GM12878 (cell line): ENCODE measurements at regions not wholly inside any gene's neighbourhood (a gene's known extent, or its start where the extent isn't known, plus 50 kb on each side); places are given as distances from the start of the nearest gene placed in this dataset.
A peak's percentile ranks its signal among the peaks of the same experiment; 100 is the strongest.

ENCODE experiments used
- ATAC-seq: fragments of 200-7000 bp; cut with Tn5 transposase; 3 replicates; pipeline ENCODE4 v1.9.1; 2020; ENCODE audit warnings: mild to moderate bottlenecking, moderate library complexity
- BruUV-seq: library from RNA; stranded (reverse); fragments of 400-500 nt; replicated peaks from 2 replicates; lab custom pipeline; 2021; lab: Mats Ljungman, UMichigan
- CTCF ChIA-PET: fragments of 300-600 bp; sonication (Branson Sonifier 250); formaldehyde crosslinking; extraction: SDS; loops from one replicate; lab custom pipeline; 2021; ENCODE audit warnings: inconsistent platforms; lab: Yijun Ruan, JAX
- POLR2A ChIA-PET: fragments of 350-600 bp; formaldehyde crosslinking; extraction: SDS; loops from one replicate; lab custom pipeline; 2021; ENCODE audit warnings: inconsistent platforms; lab: Charles Lee
- RAD21 ChIA-PET: fragments of 300-600 bp; sonication (Branson Sonifier 250); formaldehyde crosslinking; loops from one replicate; lab custom pipeline; 2023; ENCODE audit warnings: antibody characterized with exemption; ENCODE audit not compliant: unreplicated experiment; lab: Charles Lee
- SMC1A ChIA-PET: fragments of 300-600 bp; sonication (Branson Sonifier 250); formaldehyde crosslinking; loops from one replicate; lab custom pipeline; 2023; ENCODE audit not compliant: unreplicated experiment, uncharacterized antibody; lab: Charles Lee
- DNase-seq: peaks from one replicate; pipeline ENCODE4 v3.0.0-alpha.2; 2011; ENCODE audit warnings: low read depth, low spot score
- FAIRE-seq: peaks from 3 replicates; lab custom pipeline; 2011; peaks lifted over from hg19 to GRCh38; lab: Jason Lieb, UNC
- H2AFZ ChIP-seq: 2 replicates; pipeline ENCODE4 v1.6.0; 2011; ENCODE audit warnings: low read depth, low read length, control low read depth; ENCODE audit not compliant: control insufficient read depth
- H3K27ac ChIP-seq: 2 replicates; pipeline ENCODE4 v1.5.1; 2011; ENCODE audit warnings: control low read depth; ENCODE audit not compliant: control insufficient read depth, insufficient read depth
- H3K27me3 ChIP-seq, 2 experiments: replicated peaks in 1 of 2; 2 replicates each; pipeline versions ENCODE4 v1.6.0 to v1.6.1; 2011; ENCODE audit warnings: low read length in 1 of 2; ENCODE audit not compliant: control insufficient read depth in 2 of 2, insufficient read depth in 2 of 2
- H3K36me3 ChIP-seq, 2 experiments: 2 replicates each; pipeline ENCODE4 v1.5.1; 2011; ENCODE audit warnings: low read length in 1 of 2; ENCODE audit not compliant: control insufficient read depth in 2 of 2, insufficient read depth in 2 of 2
- H3K4me1 ChIP-seq: 2 replicates; pipeline ENCODE4 v1.6.1; 2011; ENCODE audit warnings: mild to moderate bottlenecking, low read length, moderate library complexity, mixed read lengths; ENCODE audit not compliant: control insufficient read depth, insufficient read depth
- H3K4me2 ChIP-seq: 2 replicates; pipeline ENCODE4 v1.6.0; 2011; ENCODE audit warnings: control low read depth; ENCODE audit not compliant: control insufficient read depth, insufficient read depth
- H3K4me3 ChIP-seq: fragments of 200-600 bp; sonication (generic); 2 replicates; pipeline ENCODE4 v1.5.1; 2016
- H3K79me2 ChIP-seq: 2 replicates; pipeline ENCODE4 v1.6.0; 2011; ENCODE audit warnings: low read length; ENCODE audit not compliant: control insufficient read depth, insufficient read depth
- H3K9ac ChIP-seq: 2 replicates; pipeline ENCODE4 v1.8.0; 2011; ENCODE audit warnings: low read length, control low read depth, mixed read lengths; ENCODE audit not compliant: control insufficient read depth, insufficient read depth
- H3K9me3 ChIP-seq: replicated peaks from 3 replicates; pipeline ENCODE4 v1.5.1; 2011; ENCODE audit warnings: mild to moderate bottlenecking, low read length; ENCODE audit not compliant: control insufficient read depth, insufficient read depth
- H4K20me1 ChIP-seq: 2 replicates; pipeline ENCODE4 v1.6.0; 2011; ENCODE audit not compliant: control insufficient read depth, insufficient read depth
- BCL11A ChIP-seq: IDR thresholded peaks from 2 replicates; pipeline ENCODE4 v1.6.1; 2011; ENCODE audit warnings: low read depth, low read length
- BHLHE40 ChIP-seq, 2 experiments: fragments of 450-650 bp in 1 of 2; IDR thresholded peaks; 2 replicates each; pipeline ENCODE4 v1.6.1; 2011 to 2017; ENCODE audit warnings: low read depth in 2 of 2, borderline replicate concordance in 1 of 2, improper control_type of control experiment in 1 of 2, low read length in 1 of 2, mild to moderate bottlenecking in 1 of 2
- BRCA1 ChIP-seq: IDR thresholded peaks from 2 replicates; pipeline ENCODE4 v1.6.1; 2011; ENCODE audit warnings: low read depth, low read length, improper control_type of control experiment
- CBX5 ChIP-seq: sonication (generic); IDR thresholded peaks from 2 replicates; pipeline ENCODE4 v1.6.1; 2016; ENCODE audit warnings: low read depth, moderate library complexity, mild to moderate bottlenecking, inconsistent platforms
- CREM ChIP-seq: IDR thresholded peaks from 2 replicates; pipeline ENCODE4 v1.6.1; 2014; ENCODE audit warnings: antibody characterized with exemption, low read depth
- DPF2 ChIP-seq: fragments of 450-650 bp; IDR thresholded peaks from 2 replicates; pipeline ENCODE4 v1.6.1; 2017; ENCODE audit warnings: mild to moderate bottlenecking
- ETV6 ChIP-seq, 2 experiments: fragments of 450-650 bp in 1 of 2; IDR thresholded peaks in 1 of 2; conservative IDR thresholded peaks in 1 of 2; 2 replicates each; pipeline ENCODE4 v1.6.1; 2014; ENCODE audit warnings: antibody characterized with exemption in 1 of 2, borderline replicate concordance in 1 of 2, low read depth in 1 of 2, mild to moderate bottlenecking in 1 of 2, moderate library complexity in 1 of 2
- HDAC6 ChIP-seq: fragments of 200-600 bp; sonication (generic); IDR thresholded peaks from one replicate; pipeline ENCODE4 v1.8.0; 2017; ENCODE audit warnings: antibody characterized with exemption; ENCODE audit not compliant: unreplicated experiment
- KAT2A ChIP-seq: conservative IDR thresholded peaks from 2 replicates; pipeline ENCODE4 v1.6.1; 2011; ENCODE audit warnings: low read depth, low read length; ENCODE audit not compliant: control insufficient read depth
- KDM1A ChIP-seq: fragments of 200-600 bp; sonication (generic); IDR thresholded peaks from 2 replicates; pipeline ENCODE4 v1.6.1; 2016; ENCODE audit warnings: borderline replicate concordance
- LARP7 ChIP-seq: fragments of 450-650 bp; IDR thresholded peaks from 2 replicates; pipeline ENCODE4 v1.6.1; 2017; ENCODE audit warnings: mild to moderate bottlenecking
- PML ChIP-seq: IDR thresholded peaks from 2 replicates; pipeline ENCODE4 v1.6.1; 2012; ENCODE audit warnings: low read length, inconsistent platforms
- RAD51 ChIP-seq: fragments of 450-650 bp; IDR thresholded peaks from 2 replicates; pipeline ENCODE4 v1.6.1; 2016; ENCODE audit warnings: moderate library complexity, mild to moderate bottlenecking, inconsistent platforms
- RFX5 ChIP-seq: IDR thresholded peaks from 2 replicates; pipeline ENCODE4 v1.6.1; 2011; ENCODE audit warnings: low read depth, low read length, improper control_type of control experiment
- SKIL ChIP-seq: fragments of 450-650 bp; IDR thresholded peaks from 2 replicates; pipeline ENCODE4 v1.6.1; 2017; ENCODE audit warnings: mild to moderate bottlenecking, low read depth, inconsistent platforms; ENCODE audit not compliant: poor library complexity, severe bottlenecking
- SREBF2 ChIP-seq: IDR thresholded peaks from 2 replicates; pipeline ENCODE4 v1.6.1; 2012; ENCODE audit warnings: mild to moderate bottlenecking, low read length
- ZNF274 ChIP-seq: IDR thresholded peaks from one replicate; pipeline ENCODE4 v1.8.0; 2011; ENCODE audit not compliant: insufficient read length, insufficient read depth
- in situ Hi-C: fragments of 300-500 bp; cut with MboI; formaldehyde crosslinking; loops from 9 replicates; pipeline ENCODE4 v1.14.3; 2018; ENCODE audit warnings: mixed read lengths
- intact Hi-C: fragments of 100-400 bp; cut with micrococcal nuclease; formaldehyde crosslinking; loops from one replicate; pipeline ENCODE4 v1.14.2; 2022; ENCODE audit not compliant: unreplicated experiment
- TF ChIP-seq, protein P1 (sequence below), 3 experiments: IDR thresholded peaks in 2 of 3; conservative IDR thresholded peaks in 1 of 3; 2 replicates each; pipeline ENCODE4 v1.5.1; 2011; ENCODE audit warnings: low read depth in 3 of 3, low read length in 3 of 3, mild to moderate bottlenecking in 3 of 3, control low read depth in 2 of 3, moderate library complexity in 2 of 3, inconsistent platforms in 1 of 3, mixed read lengths in 1 of 3; ENCODE audit not compliant: control insufficient read depth in 2 of 3, insufficient read depth in 1 of 3; ENCODE audit errors: extremely low read depth in 1 of 3

DNA sequence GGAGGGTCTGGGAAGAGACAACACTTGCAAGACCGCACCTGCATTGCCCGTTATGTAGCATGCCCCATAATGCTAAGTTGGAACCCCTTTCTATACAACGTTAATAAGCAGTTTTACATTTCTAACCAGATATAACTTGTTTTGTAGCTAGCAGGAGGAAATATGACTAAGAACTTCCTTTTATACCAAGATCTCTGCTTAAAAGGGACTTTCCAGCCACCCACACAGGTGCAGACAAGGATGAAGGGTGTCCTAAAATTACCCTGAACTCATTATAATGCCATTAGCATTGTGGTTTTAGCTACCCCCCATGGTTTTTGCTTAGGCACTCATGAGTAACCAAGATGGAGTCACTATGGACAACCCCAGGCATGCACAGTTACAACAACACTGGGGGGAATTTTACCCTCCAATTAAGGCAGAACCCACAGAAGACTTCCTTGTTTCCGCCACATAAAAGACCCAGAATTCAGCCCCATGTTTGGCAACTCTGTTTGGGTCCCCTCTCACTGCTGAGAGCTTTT, 362.8 kb downstream of the CBLN2 start (continued):
- TF ChIP-seq SKIL (peak; percentile 62), ETV6 (conservative IDR thresholded peaks at IDR 0.05 in 1 of 2, IDR thresholded peaks at IDR 0.05 in 1 of 2; ENCODE audit: borderline replicate concordance in 1 of 2, low read depth in 1 of 2) (peak in 1 of 2 experiments; percentile 45; a peak in 1 of 4 replicates), HDAC6 (no peak), KDM1A (no peak)

DNA sequence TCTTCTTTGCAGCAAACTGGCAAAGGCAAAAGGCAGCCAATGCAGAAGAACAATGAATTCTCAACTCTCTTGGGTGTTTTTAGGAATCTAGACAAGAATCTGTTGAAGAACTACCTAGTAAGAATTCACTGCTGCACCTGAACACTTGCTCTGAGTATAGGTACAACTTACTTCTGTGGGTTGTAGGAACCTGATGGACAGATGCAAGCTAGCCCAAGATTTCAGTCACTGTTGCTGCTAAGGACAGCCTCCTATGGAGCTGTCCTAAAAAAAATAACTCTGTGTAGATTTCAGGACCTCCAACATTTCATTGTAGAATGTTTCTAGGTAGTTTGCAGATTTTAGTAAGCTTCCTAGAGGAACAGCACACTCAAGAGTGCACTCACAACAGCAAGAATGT, 363.5 kb downstream of the CBLN2 start:
- Histone ChIP-seq H3K9me3 (no peaks in the 10 kb centered on the region), H3K4me3 (no peak overlapping the region), H3K9ac (no peak overlapping the region), H3K4me1 (no peaks in the 10 kb centered on the region), H3K27ac (no peak overlapping the region), H3K79me2 (no peaks in the 10 kb centered on the region), H2AFZ (no peak overlapping the region), H3K4me2 (no peak overlapping the region), H3K36me3 (no peaks in the 10 kb centered on the region), H3K27me3 (no peaks in the 10 kb centered on the region), H4K20me1 (no peaks in the 10 kb centered on the region)
- DNase-seq = no peak
- ChIA-PET RAD21 (no interaction called here), POLR2A (no interaction called here), CTCF (interaction anchor here (1.5 kb wide), 1 partner anchor 9 kb away, joined by 6 read pairs; no protein-coding TSS in a partner anchor), SMC1A (interaction anchor here (0.8 to 2.5 kb wide), 4 partner anchors 16 to 172 kb away, joined by 3 to 8 read pairs (median 6); no protein-coding TSS in a partner anchor)
- no peak for ATAC-seq
- in situ Hi-C loops (no loop called here), intact Hi-C loops (loop anchor here (10.0 kb wide), 1 partner anchor 494 kb away; no protein-coding TSS in a partner anchor)
- no peak for TF ChIP-seq PML
- no peak for TF ChIP-seq BRCA1
- no peak for TF ChIP-seq BHLHE40 (IDR thresholded peaks at IDR 0.05; ENCODE audit: borderline replicate concordance in 1 of 2, low read depth in 2 of 2, low read length in 1 of 2)
- TF ChIP-seq DPF2 = no peak
- TF ChIP-seq LARP7 = no peak
- no peak for TF ChIP-seq ZNF274
- no peak for TF ChIP-seq KAT2A
- no peak for TF ChIP-seq RAD51
- TF ChIP-seq, protein P1, sequence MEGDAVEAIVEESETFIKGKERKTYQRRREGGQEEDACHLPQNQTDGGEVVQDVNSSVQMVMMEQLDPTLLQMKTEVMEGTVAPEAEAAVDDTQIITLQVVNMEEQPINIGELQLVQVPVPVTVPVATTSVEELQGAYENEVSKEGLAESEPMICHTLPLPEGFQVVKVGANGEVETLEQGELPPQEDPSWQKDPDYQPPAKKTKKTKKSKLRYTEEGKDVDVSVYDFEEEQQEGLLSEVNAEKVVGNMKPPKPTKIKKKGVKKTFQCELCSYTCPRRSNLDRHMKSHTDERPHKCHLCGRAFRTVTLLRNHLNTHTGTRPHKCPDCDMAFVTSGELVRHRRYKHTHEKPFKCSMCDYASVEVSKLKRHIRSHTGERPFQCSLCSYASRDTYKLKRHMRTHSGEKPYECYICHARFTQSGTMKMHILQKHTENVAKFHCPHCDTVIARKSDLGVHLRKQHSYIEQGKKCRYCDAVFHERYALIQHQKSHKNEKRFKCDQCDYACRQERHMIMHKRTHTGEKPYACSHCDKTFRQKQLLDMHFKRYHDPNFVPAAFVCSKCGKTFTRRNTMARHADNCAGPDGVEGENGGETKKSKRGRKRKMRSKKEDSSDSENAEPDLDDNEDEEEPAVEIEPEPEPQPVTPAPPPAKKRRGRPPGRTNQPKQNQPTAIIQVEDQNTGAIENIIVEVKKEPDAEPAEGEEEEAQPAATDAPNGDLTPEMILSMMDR (IDR thresholded peaks at IDR 0.05 in 2 of 3, conservative IDR thresholded peaks at IDR 0.05 in 1 of 3; ENCODE audit: control insufficient read depth in 2 of 3, extremely low read depth in 1 of 3, insufficient read depth in 1 of 3, low read depth in 3 of 3, low read length in 3 of 3) = no peak
- no peak for TF ChIP-seq RFX5
- no peak for TF ChIP-seq CBX5
- TF ChIP-seq CREM = no peak
- TF ChIP-seq SREBF2 = no peak
- TF ChIP-seq BCL11A = no peak
- BruUV-seq = no TSS peak
- no peak for FAIRE-seq
